ENCODE measurements at regions not wholly inside any gene's neighbourhood (a gene's known extent, or its start where the extent isn't known, plus 50 kb on each side); places are given as distances from the start of the nearest gene placed in this dataset.

DNA sequence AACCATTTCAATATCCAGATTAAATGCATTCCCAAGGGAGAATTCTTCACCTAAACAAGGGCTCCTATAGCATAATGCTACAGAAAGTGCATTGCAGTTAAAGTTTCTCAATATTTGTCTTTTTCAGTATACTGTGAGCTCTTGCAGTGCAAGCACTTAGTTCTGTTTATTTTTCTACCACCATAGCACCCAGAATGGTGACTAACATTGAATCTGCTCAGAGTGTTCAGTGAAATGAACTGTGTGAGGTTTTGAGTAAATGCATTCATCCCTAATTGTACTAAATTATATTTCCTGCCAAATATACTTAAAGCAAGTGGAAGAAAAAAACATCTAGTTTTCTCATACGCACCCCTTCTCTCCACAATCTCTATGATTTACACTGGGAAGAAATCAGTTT is 383.9 kb downstream of the PCDH7 start:
- TF ChIP-seq, protein P1, sequence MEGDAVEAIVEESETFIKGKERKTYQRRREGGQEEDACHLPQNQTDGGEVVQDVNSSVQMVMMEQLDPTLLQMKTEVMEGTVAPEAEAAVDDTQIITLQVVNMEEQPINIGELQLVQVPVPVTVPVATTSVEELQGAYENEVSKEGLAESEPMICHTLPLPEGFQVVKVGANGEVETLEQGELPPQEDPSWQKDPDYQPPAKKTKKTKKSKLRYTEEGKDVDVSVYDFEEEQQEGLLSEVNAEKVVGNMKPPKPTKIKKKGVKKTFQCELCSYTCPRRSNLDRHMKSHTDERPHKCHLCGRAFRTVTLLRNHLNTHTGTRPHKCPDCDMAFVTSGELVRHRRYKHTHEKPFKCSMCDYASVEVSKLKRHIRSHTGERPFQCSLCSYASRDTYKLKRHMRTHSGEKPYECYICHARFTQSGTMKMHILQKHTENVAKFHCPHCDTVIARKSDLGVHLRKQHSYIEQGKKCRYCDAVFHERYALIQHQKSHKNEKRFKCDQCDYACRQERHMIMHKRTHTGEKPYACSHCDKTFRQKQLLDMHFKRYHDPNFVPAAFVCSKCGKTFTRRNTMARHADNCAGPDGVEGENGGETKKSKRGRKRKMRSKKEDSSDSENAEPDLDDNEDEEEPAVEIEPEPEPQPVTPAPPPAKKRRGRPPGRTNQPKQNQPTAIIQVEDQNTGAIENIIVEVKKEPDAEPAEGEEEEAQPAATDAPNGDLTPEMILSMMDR (IDR thresholded peaks at IDR 0.05; ENCODE audit: insufficient read depth, low read length, poor library complexity, severe bottlenecking), result no peak
- Histone ChIP-seq H3K27me3 (ENCODE audit: control insufficient read depth, insufficient read depth, low read length) (no peaks in the 10 kb centered on the region), H3K4me3 (ENCODE audit: low read depth, low read length) (no peak overlapping the region), H3K36me3 (ENCODE audit: control insufficient read depth, insufficient read depth, low read length) (no peaks in the 10 kb centered on the region)
- DNase-seq (ENCODE audit: low read depth), result no peak

DNA sequence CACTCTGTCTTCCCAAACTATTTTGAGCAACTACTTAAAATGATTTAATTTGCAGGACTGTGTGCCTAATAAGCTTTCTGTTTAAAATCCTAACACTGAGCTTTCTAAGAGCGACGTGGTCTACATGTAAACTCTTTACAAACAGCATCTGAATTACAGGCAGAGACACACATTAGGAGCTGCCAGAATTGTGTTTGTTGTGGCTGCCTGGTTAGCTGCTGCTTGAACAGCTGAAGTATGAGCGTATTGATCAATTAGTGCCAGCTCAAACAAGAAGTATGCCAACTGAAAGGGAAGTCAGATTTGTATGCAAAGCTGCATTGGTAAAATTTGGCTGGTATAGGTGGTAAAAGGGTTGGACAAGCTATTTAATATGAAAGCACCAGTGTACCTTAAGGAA is 384.4 kb downstream of the PCDH7 start:
- Histone ChIP-seq H3K4me3 (ENCODE audit: low read depth, low read length) (no peak overlapping the region), H3K27me3 (ENCODE audit: control insufficient read depth, insufficient read depth, low read length) (no peaks in the 10 kb centered on the region), H3K36me3 (ENCODE audit: control insufficient read depth, insufficient read depth, low read length) (no peaks in the 10 kb centered on the region)
- no peak for DNase-seq (ENCODE audit: low read depth)
- TF ChIP-seq, protein P1 (IDR thresholded peaks at IDR 0.05; ENCODE audit: insufficient read depth, low read length, poor library complexity, severe bottlenecking), result no peak

DNA sequence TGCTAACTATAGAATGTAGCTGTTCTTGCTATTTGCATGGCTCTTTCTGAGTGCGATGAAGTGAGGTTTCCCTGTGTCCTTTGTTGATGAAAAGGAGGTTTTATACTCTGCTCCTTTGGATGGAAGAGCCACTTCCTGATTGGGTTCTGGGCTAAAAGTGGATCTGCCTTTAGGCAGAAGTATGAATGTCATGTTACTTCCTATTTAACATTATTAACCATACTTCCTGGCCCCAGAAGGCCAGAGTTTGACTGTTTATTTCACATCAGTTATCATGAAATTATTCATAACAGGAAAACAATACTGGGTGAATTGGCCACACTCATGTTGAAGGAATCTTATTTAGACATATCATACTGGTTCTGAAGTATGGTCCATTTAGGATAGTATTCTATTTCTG is 386.2 kb downstream of the PCDH7 start:
- no peaks in the 10 kb centered on the region for H3K36me3 ChIP-seq (ENCODE audit: control insufficient read depth, insufficient read depth, low read length)
- DNase-seq (ENCODE audit: low read depth), result no peak
- no peaks in the 10 kb centered on the region for H3K27me3 ChIP-seq (ENCODE audit: control insufficient read depth, insufficient read depth, low read length)
- TF ChIP-seq, protein P1 (IDR thresholded peaks at IDR 0.05; ENCODE audit: insufficient read depth, low read length, poor library complexity, severe bottlenecking), result no peak
- no peak overlapping the region for H3K4me3 ChIP-seq (ENCODE audit: low read depth, low read length)

DNA sequence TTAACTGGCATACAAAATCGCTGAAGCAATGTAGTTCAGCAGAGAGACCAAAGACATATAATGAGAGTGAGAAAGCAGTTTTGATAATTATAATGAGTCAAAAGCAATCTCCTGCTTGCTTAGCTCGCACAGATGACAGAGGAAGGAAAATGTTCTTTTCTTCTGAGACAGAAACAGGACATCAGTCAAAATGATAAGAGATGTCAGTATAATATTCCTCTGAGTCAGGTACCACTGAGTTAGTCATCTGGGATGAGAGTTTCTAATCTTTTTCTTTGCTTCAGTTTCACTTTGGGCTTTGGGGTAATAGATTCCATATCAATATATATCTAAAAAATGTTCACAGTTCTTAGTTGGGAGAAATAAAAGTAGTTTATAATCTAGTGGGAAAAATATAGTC is 387.2 kb downstream of the PCDH7 start:
- H3K36me3 ChIP-seq (ENCODE audit: control insufficient read depth, insufficient read depth, low read length), result no peaks in the 10 kb centered on the region
- TF ChIP-seq, protein P1 (IDR thresholded peaks at IDR 0.05; ENCODE audit: insufficient read depth, low read length, poor library complexity, severe bottlenecking), result no peak
- DNase-seq (ENCODE audit: low read depth), result no peak
- H3K4me3 ChIP-seq (ENCODE audit: low read depth, low read length), result no peak overlapping the region
- no peaks in the 10 kb centered on the region for H3K27me3 ChIP-seq (ENCODE audit: control insufficient read depth, insufficient read depth, low read length)

DNA sequence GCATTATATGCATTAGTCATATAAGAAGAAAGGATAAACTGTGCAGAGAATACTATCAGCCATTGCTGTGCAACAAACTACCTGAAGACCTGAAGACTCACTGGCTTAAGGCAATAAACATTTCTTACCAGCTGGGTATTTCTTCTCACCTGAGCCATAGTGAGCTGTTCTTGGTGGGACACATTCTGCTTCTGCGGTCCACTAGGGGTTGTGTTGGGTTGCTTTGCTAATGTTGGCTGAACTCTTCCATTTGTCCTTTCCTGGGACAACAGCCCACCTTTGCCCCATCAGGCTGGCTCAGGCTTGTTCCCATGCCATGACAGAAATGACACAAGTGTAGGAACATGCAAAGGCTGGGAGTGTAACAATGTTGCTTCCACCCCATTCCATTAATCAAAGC is 388.6 kb downstream of the PCDH7 start:
- H3K36me3 ChIP-seq (ENCODE audit: control insufficient read depth, insufficient read depth, low read length), result no peaks in the 10 kb centered on the region
- no peak for DNase-seq (ENCODE audit: low read depth)
- no peak overlapping the region for H3K4me3 ChIP-seq (ENCODE audit: low read depth, low read length)
- TF ChIP-seq, protein P1 (IDR thresholded peaks at IDR 0.05; ENCODE audit: insufficient read depth, low read length, poor library complexity, severe bottlenecking), result no peak
- H3K27me3 ChIP-seq (ENCODE audit: control insufficient read depth, insufficient read depth, low read length), result no peaks in the 10 kb centered on the region

DNA sequence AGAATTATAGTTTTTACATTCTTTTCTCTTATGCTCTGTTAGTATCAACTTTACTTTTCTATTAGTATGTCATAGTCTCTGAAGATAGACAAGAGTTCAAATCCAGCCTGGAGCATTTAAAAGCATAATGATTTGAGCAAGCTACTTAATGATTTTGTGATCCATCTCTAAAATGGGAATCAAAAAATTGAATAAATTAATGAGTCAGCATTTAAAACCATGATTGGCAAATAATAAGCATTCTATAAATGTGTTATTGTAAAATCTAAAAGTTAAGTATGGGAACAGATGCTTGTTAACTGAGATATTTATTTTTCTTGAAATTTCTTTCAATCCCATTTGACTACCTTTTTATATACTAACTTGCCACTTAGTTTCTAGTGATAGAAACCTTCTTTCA is 391.6 kb downstream of the PCDH7 start:
- H3K27me3 ChIP-seq (ENCODE audit: control insufficient read depth, insufficient read depth, low read length), result no peaks in the 10 kb centered on the region
- TF ChIP-seq, protein P1 (IDR thresholded peaks at IDR 0.05; ENCODE audit: insufficient read depth, low read length, poor library complexity, severe bottlenecking), result no peak
- DNase-seq (ENCODE audit: low read depth), result no peak

More for the DNA sequence above, 391.6 kb downstream of the PCDH7 start:
- H3K4me3 ChIP-seq (ENCODE audit: low read depth, low read length), result no peak overlapping the region
- H3K36me3 ChIP-seq (ENCODE audit: control insufficient read depth, insufficient read depth, low read length), result no peaks in the 10 kb centered on the region

Data from kidney epithelial cell (primary cell).